Panc1 (cell line): ENCODE measurements at regions not wholly inside any gene's neighbourhood (a gene's known extent, or its start where the extent isn't known, plus 50 kb on each side); places are given as distances from the start of the nearest gene placed in this dataset.
"Not testable (repeated sequence)": the region's sequence is repeated elsewhere in the genome, so short reads cannot be mapped to it uniquely, and the experiment has no call there.

Experiments used
- ATAC-seq: fragments of 200-7000 bp; cut with Tn5 transposase; 2 replicates; pipeline ENCODE4 v1.9.1; 2020; ENCODE audit warnings: mild to moderate bottlenecking, moderate library complexity
- BruUV-seq: library from RNA; stranded (reverse); fragments of 400-500 nt; replicated peaks from 2 replicates; lab custom pipeline; 2021; lab: Mats Ljungman, UMichigan
- CTCF ChIA-PET: fragments of 300-600 bp; sonication (Branson Sonifier 250); formaldehyde crosslinking; loops from one replicate; lab custom pipeline; 2022; ENCODE audit warnings: antibody characterized with exemption; lab: Charles Lee
- POLR2A ChIA-PET: fragments of 300-600 bp; sonication (Branson Sonifier 250); formaldehyde crosslinking; loops from one replicate; lab custom pipeline; 2022; ENCODE audit warnings: antibody characterized with exemption; lab: Charles Lee
- DNase-seq: peaks from one replicate; pipeline ENCODE4 v3.0.0-alpha.2; 2010; ENCODE audit warnings: low read depth, low spot score
- H3K27ac ChIP-seq: 2 replicates; pipeline ENCODE4 v1.5.1; 2011; ENCODE audit warnings: mild to moderate bottlenecking, low read length, inconsistent platforms
- H3K27me3 ChIP-seq: fragments of 200-500 bp; sonication (Bioruptor generic); 2 replicates; pipeline ENCODE4 v1.6.0; 2014; ENCODE audit warnings: low read length, inconsistent platforms; ENCODE audit not compliant: control insufficient read depth, insufficient read depth
- H3K36me3 ChIP-seq: fragments of 200-500 bp; sonication (Bioruptor generic); 2 replicates; pipeline ENCODE4 v1.5.1; 2014; ENCODE audit warnings: inconsistent platforms, mild to moderate bottlenecking, low read length, moderate library complexity; ENCODE audit not compliant: control insufficient read depth, insufficient read depth
- H3K4me1 ChIP-seq: 2 replicates; pipeline ENCODE4 v1.5.1; 2011; ENCODE audit warnings: inconsistent platforms, mild to moderate bottlenecking, low read length, moderate library complexity; ENCODE audit not compliant: control insufficient read depth, insufficient read depth
- H3K4me3 ChIP-seq, 2 experiments: 2 replicates each; pipeline ENCODE4 v1.5.1; 2011 to 2012; ENCODE audit warnings: low read depth in 2 of 2, low read length in 2 of 2, mild to moderate bottlenecking in 2 of 2, inconsistent platforms in 1 of 2, moderate library complexity in 1 of 2
- H3K9me3 ChIP-seq: fragments of 200-500 bp; sonication (Bioruptor generic); 2 replicates; pipeline ENCODE4 v1.5.1; 2014; ENCODE audit warnings: low read depth, mild to moderate bottlenecking, inconsistent platforms, low read length, moderate library complexity; ENCODE audit not compliant: control insufficient read depth, insufficient read depth
- POLR2AphosphoS5 ChIP-seq: IDR thresholded peaks from 2 replicates; pipeline ENCODE4 v1.6.1; 2012; ENCODE audit warnings: mild to moderate bottlenecking, low read depth, low read length, moderate library complexity
- SIN3A ChIP-seq: IDR thresholded peaks from 2 replicates; pipeline ENCODE4 v1.6.1; 2012; ENCODE audit warnings: low read depth, mild to moderate bottlenecking, low read length, moderate library complexity, borderline replicate concordance; ENCODE audit not compliant: insufficient read depth
- TCF7L2 ChIP-seq: IDR thresholded peaks from 2 replicates; pipeline ENCODE4 v1.6.1; 2011; ENCODE audit warnings: mild to moderate bottlenecking, low read depth, low read length, inconsistent platforms
- in situ Hi-C: cut with HindIII; loops from 2 replicates; pipeline ENCODE4 v1.10.0; 2016; ENCODE audit warnings: low sequenced_read_pairs, low pct_unique_long_range_greater_than_20kb
- intact Hi-C: fragments of 100-400 bp; cut with micrococcal nuclease; formaldehyde crosslinking; loops from one replicate; pipeline ENCODE4 v1.10.0; 2022; ENCODE audit not compliant: unreplicated experiment
- TF ChIP-seq, protein P1 (sequence below): fragments of 450-650 bp; IDR thresholded peaks from 2 replicates; pipeline ENCODE4 v1.5.1; 2017; ENCODE audit warnings: mild to moderate bottlenecking
- TF ChIP-seq, protein P2 (sequence below), 2 experiments: IDR thresholded peaks; 2 replicates each; pipeline ENCODE4 v1.6.1; 2011 to 2012; ENCODE audit warnings: low read depth in 2 of 2, control low read depth in 1 of 2, low read length in 1 of 2, mild to moderate bottlenecking in 1 of 2, moderate library complexity in 1 of 2; ENCODE audit not compliant: insufficient read depth in 1 of 2

DNA sequence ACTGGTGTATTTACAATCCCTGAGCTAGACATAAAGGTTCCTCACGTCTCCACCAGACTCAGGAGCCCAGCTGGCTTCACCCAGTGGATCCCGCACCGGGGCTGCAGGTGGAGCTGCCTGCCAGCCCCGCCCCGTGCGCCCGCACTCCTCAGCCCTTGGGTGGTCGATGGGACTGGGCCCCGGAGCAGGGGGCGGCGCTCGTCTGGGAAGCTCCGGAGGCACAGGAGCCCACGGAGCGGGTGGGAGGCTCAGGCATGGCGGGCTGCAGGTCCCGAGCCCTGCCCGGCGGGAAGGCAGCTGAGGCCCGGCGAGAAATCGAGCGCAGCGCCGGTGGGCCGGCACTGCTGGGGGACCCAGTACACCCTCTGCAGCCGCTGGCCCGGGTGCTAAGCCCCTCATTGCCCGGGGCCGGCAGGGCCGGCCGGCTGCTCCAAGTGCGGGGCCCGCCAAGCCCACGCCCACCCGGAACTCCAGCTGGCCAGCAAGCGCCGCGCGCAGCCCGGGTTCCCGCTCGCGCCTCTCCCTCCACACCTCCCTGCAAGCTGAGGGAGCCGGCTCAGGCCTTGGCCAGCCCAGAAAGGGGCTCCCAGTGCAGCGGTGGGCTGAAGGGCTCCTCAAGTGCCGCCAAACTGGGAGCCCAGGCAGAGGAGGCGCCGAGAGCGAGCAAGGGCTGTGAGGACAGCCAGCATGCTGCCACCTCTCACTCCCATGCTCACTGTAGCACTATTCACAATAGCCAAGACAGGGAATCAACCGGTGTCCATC, 79.3 kb upstream of the RGPD4 start:
- H3K4me3 ChIP-seq, BruUV-seq, DNase-seq, POLR2A ChIA-PET, ATAC-seq, CTCF ChIA-PET, in situ Hi-C loops, H3K27ac ChIP-seq, H3K36me3 ChIP-seq, H3K27me3 ChIP-seq, H3K9me3 ChIP-seq, intact Hi-C loops, H3K4me1 ChIP-seq: not testable (repeated sequence)

DNA sequence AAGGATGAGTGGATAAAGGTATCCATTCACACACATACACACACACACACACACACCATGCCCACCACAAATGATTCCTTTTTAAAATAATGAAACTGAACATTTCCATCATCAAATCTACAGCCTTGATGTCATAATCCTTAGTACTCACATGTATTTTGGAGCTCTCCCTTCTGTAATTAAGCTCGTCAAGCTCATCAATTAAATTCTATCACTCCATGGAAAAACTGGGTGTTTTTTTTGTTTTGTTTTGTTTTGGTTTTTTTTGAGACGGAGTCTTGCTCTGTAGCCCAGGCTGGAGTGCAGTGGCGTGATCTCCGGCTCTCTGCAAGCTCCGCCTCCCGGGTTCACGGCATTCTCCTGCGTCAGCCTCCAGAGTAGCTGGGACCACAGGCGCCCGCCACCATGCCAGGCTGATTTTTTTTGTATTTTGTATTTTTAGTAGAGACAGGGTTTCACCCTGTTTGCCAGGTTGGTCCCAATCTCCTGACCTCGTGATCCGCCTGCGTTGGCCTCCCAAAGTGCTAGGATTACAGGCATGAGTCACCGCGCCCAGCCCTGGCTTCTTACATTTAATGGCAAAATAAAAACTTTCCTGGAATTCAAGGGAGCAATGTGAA, 78.6 kb upstream of the RGPD4 start:
- ChIA-PET CTCF (no interaction called here), POLR2A (no interaction called here)
- no peak for ATAC-seq
- H3K4me1 ChIP-seq = no peaks in the 10 kb centered on the region
- in situ Hi-C loops = no loop called here
- BruUV-seq = no TSS peak
- no peak for DNase-seq
- no peaks in the 10 kb centered on the region for H3K27me3 ChIP-seq
- intact Hi-C loops = no loop called here
- no peak overlapping the region for H3K27ac ChIP-seq
- no peaks in the 10 kb centered on the region for H3K36me3 ChIP-seq
- H3K4me3 ChIP-seq = no peak overlapping the region
- H3K9me3 ChIP-seq = no peaks in the 10 kb centered on the region
- no peak for TF ChIP-seq SIN3A
- TF ChIP-seq POLR2AphosphoS5 = no peak
- TF ChIP-seq, protein P1, sequence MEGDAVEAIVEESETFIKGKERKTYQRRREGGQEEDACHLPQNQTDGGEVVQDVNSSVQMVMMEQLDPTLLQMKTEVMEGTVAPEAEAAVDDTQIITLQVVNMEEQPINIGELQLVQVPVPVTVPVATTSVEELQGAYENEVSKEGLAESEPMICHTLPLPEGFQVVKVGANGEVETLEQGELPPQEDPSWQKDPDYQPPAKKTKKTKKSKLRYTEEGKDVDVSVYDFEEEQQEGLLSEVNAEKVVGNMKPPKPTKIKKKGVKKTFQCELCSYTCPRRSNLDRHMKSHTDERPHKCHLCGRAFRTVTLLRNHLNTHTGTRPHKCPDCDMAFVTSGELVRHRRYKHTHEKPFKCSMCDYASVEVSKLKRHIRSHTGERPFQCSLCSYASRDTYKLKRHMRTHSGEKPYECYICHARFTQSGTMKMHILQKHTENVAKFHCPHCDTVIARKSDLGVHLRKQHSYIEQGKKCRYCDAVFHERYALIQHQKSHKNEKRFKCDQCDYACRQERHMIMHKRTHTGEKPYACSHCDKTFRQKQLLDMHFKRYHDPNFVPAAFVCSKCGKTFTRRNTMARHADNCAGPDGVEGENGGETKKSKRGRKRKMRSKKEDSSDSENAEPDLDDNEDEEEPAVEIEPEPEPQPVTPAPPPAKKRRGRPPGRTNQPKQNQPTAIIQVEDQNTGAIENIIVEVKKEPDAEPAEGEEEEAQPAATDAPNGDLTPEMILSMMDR = no peak
- no peak for TF ChIP-seq TCF7L2
- TF ChIP-seq, protein P2, sequence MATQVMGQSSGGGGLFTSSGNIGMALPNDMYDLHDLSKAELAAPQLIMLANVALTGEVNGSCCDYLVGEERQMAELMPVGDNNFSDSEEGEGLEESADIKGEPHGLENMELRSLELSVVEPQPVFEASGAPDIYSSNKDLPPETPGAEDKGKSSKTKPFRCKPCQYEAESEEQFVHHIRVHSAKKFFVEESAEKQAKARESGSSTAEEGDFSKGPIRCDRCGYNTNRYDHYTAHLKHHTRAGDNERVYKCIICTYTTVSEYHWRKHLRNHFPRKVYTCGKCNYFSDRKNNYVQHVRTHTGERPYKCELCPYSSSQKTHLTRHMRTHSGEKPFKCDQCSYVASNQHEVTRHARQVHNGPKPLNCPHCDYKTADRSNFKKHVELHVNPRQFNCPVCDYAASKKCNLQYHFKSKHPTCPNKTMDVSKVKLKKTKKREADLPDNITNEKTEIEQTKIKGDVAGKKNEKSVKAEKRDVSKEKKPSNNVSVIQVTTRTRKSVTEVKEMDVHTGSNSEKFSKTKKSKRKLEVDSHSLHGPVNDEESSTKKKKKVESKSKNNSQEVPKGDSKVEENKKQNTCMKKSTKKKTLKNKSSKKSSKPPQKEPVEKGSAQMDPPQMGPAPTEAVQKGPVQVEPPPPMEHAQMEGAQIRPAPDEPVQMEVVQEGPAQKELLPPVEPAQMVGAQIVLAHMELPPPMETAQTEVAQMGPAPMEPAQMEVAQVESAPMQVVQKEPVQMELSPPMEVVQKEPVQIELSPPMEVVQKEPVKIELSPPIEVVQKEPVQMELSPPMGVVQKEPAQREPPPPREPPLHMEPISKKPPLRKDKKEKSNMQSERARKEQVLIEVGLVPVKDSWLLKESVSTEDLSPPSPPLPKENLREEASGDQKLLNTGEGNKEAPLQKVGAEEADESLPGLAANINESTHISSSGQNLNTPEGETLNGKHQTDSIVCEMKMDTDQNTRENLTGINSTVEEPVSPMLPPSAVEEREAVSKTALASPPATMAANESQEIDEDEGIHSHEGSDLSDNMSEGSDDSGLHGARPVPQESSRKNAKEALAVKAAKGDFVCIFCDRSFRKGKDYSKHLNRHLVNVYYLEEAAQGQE (IDR thresholded peaks at IDR 0.05; ENCODE audit: insufficient read depth in 1 of 2, low read depth in 2 of 2, low read length in 1 of 2) = no peak

DNA sequence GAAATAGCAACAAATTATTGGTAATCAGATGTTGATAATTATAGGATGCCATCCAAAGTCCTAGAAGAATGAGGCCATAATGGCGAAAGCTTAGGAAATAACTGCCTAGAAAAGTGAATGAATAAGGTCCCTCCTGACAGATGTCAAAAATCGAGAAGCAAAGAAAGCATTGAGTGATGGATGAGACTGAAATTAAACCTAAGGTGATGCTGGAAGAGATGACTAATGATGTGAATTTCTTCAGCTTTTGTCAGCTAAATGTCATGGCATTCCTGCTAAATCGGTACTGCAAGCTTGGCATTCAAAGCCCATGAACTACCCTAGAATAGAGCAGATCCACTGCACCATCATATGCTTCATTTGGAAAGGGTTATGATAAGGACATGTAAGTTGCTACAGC, 74.8 kb upstream of the RGPD4 start:
- Histone ChIP-seq H3K4me3 (no peak overlapping the region), H3K36me3 (no peaks in the 10 kb centered on the region), H3K4me1 (no peaks in the 10 kb centered on the region), H3K27ac (no peak overlapping the region), H3K9me3 (no peaks in the 10 kb centered on the region), H3K27me3 (no peaks in the 10 kb centered on the region)
- TF ChIP-seq TCF7L2 (no peak), SIN3A (no peak), POLR2AphosphoS5 (no peak)
- TF ChIP-seq, protein P2 (IDR thresholded peaks at IDR 0.05; ENCODE audit: insufficient read depth in 1 of 2, low read depth in 2 of 2, low read length in 1 of 2) = no peak
- TF ChIP-seq, protein P1 = no peak
- in situ Hi-C loops = no loop called here
- DNase-seq = no peak
- no TSS peak for BruUV-seq
- ChIA-PET POLR2A (no interaction called here), CTCF (no interaction called here)
- no peak for ATAC-seq
- intact Hi-C loops = no loop called here
